Caco-2 (cell line): ENCODE measurements at regions not wholly inside any gene's neighbourhood (a gene's known extent, or its start where the extent isn't known, plus 50 kb on each side); places are given as distances from the start of the nearest gene placed in this dataset.

ENCODE experiments used
- BruUV-seq: library from RNA; stranded (reverse); fragments of 400-500 nt; replicated peaks from 2 replicates; lab custom pipeline; 2021; lab: Mats Ljungman, UMichigan
- CTCF ChIA-PET: fragments of 300-600 bp; sonication (Branson Sonifier 250); formaldehyde crosslinking; loops from one replicate; lab custom pipeline; 2022; ENCODE audit warnings: antibody characterized with exemption; lab: Charles Lee
- POLR2A ChIA-PET: fragments of 300-600 bp; sonication (Branson Sonifier 250); formaldehyde crosslinking; loops from one replicate; lab custom pipeline; 2022; ENCODE audit warnings: antibody characterized with exemption; lab: Charles Lee
- DNase-seq, 2 experiments: peaks; one replicate each; pipeline versions ENCODE4 v3.0.0 to v3.0.0-alpha.2; 2020 to 2022
- H3K27me3 ChIP-seq: replicated peaks from 2 replicates; pipeline ENCODE4 v1.6.0; 2011; ENCODE audit warnings: low read length; ENCODE audit not compliant: control insufficient read depth, insufficient read depth
- H3K36me3 ChIP-seq: 2 replicates; pipeline ENCODE4 v1.5.1; 2011; ENCODE audit warnings: low read length; ENCODE audit not compliant: control insufficient read depth, insufficient read depth
- H3K4me1 ChIP-seq: fragments of 250-450 bp; sonication (Bioruptor Pico); 2 replicates; pipeline ENCODE4 v1.5.1; 2020; ENCODE audit warnings: mild to moderate bottlenecking
- H3K4me3 ChIP-seq: 2 replicates; pipeline ENCODE4 v1.5.1; 2011; ENCODE audit warnings: low read depth, mild to moderate bottlenecking, control low read depth, low read length
- H3K9me3 ChIP-seq: fragments of 250-450 bp; sonication (Bioruptor Pico); 2 replicates; pipeline ENCODE4 v1.5.1; 2020; ENCODE audit warnings: mild to moderate bottlenecking, moderate library complexity
- H3K27ac Mint-ChIP-seq: one replicate; pipeline ENCODE4 v1.8.0; 2022; ENCODE audit warnings: mixed read lengths; ENCODE audit not compliant: unreplicated experiment
- H3K27me3 Mint-ChIP-seq: one replicate; pipeline ENCODE4 v1.8.0; 2022; ENCODE audit warnings: mixed read lengths; ENCODE audit not compliant: insufficient read depth, unreplicated experiment
- H3K36me3 Mint-ChIP-seq: one replicate; pipeline ENCODE4 v1.8.0; 2022; ENCODE audit warnings: mild to moderate bottlenecking, mixed read lengths; ENCODE audit not compliant: insufficient read depth, unreplicated experiment
- H3K4me1 Mint-ChIP-seq: one replicate; pipeline ENCODE4 v1.8.0; 2022; ENCODE audit warnings: low read depth, mixed read lengths; ENCODE audit not compliant: unreplicated experiment
- H3K4me3 Mint-ChIP-seq: one replicate; pipeline ENCODE4 v1.8.0; 2022; ENCODE audit warnings: mild to moderate bottlenecking, moderate library complexity, mixed read lengths; ENCODE audit not compliant: unreplicated experiment
- H3K9me3 Mint-ChIP-seq: one replicate; pipeline ENCODE4 v1.8.0; 2022; ENCODE audit warnings: mixed read lengths; ENCODE audit not compliant: unreplicated experiment
- CTCF ChIP-seq, 2 experiments: fragments of 200-600 bp in 1 of 2; IDR thresholded peaks; 1 replicate in 1 of 2; 2 replicates in 1 of 2; pipeline versions ENCODE4 v1.5.1 to v1.8.0; 2011 to 2022; ENCODE audit warnings: antibody characterized with exemption in 1 of 2, control low read depth in 1 of 2, inconsistent platforms in 1 of 2, low read depth in 1 of 2, low read length in 1 of 2, mild to moderate bottlenecking in 1 of 2, moderate library complexity in 1 of 2; ENCODE audit not compliant: insufficient read depth in 1 of 2, severe bottlenecking in 1 of 2, unreplicated experiment in 1 of 2
- intact Hi-C: fragments of 100-400 bp; cut with micrococcal nuclease; formaldehyde crosslinking; loops from one replicate; pipeline ENCODE4 v1.10.0; 2022; ENCODE audit not compliant: unreplicated experiment

GRCh38 chrX:33298622-33299021, 87.3 kb upstream of the DMD start:
- H3K4me3 ChIP-seq, result no peak overlapping the region
- H3K4me1 Mint-ChIP-seq, result no peaks in the 10 kb centered on the region
- no peak overlapping the region for H3K4me3 Mint-ChIP-seq
- POLR2A ChIA-PET, result no interaction called here
- no peaks in the 10 kb centered on the region for H3K36me3 ChIP-seq
- no peaks in the 10 kb centered on the region for H3K4me1 ChIP-seq
- no TSS peak for BruUV-seq
- CTCF ChIA-PET, result no interaction called here
- intact Hi-C loops, result no loop called here
- no peaks in the 10 kb centered on the region for H3K9me3 ChIP-seq
- no peaks in the 10 kb centered on the region for H3K9me3 Mint-ChIP-seq
- no peaks in the 10 kb centered on the region for H3K27me3 ChIP-seq
- no peaks in the 10 kb centered on the region for H3K36me3 Mint-ChIP-seq
- TF ChIP-seq CTCF (IDR thresholded peaks at IDR 0.05; ENCODE audit: insufficient read depth in 1 of 2, low read depth in 1 of 2, low read length in 1 of 2, severe bottlenecking in 1 of 2, unreplicated experiment in 1 of 2), result no peak
- no peak for DNase-seq
- H3K27ac Mint-ChIP-seq, result no peak overlapping the region
- H3K27me3 Mint-ChIP-seq, result no peaks in the 10 kb centered on the region

- CTCF ChIA-PET, result no interaction called here
- Mint-ChIP-seq H3K4me3 (no peak overlapping the region), H3K36me3 (no peaks in the 10 kb centered on the region), H3K27ac (no peak overlapping the region), H3K9me3 (no peaks in the 10 kb centered on the region), H3K4me1 (no peaks in the 10 kb centered on the region), H3K27me3 (peaks cover 3% of the 10 kb centered on the region)
- no peak for TF ChIP-seq CTCF (IDR thresholded peaks at IDR 0.05; ENCODE audit: insufficient read depth in 1 of 2, low read depth in 1 of 2, low read length in 1 of 2, severe bottlenecking in 1 of 2, unreplicated experiment in 1 of 2)
- Histone ChIP-seq H3K36me3 (no peaks in the 10 kb centered on the region), H3K4me3 (no peak overlapping the region), H3K4me1 (no peaks in the 10 kb centered on the region), H3K27me3 (no peaks in the 10 kb centered on the region), H3K9me3 (no peaks in the 10 kb centered on the region)
- POLR2A ChIA-PET, result no interaction called here
- intact Hi-C loops, result no loop called here
- BruUV-seq, result no TSS peak
- no peak for DNase-seq
Observed at GRCh38 chrX:33285550-33285949, 74.2 kb upstream of the DMD start.

GRCh38 chrX:33277046-33277445, 65.7 kb upstream of the DMD start:
- no TSS peak for BruUV-seq
- intact Hi-C loops, result no loop called here
- no peak overlapping the region for H3K4me3 Mint-ChIP-seq
- ChIA-PET CTCF (no interaction called here), POLR2A (no interaction called here)
- no peak for TF ChIP-seq CTCF (IDR thresholded peaks at IDR 0.05; ENCODE audit: insufficient read depth in 1 of 2, low read depth in 1 of 2, low read length in 1 of 2, severe bottlenecking in 1 of 2, unreplicated experiment in 1 of 2)
- H3K27me3 Mint-ChIP-seq, result no peaks in the 10 kb centered on the region
- Histone ChIP-seq H3K27me3 (no peaks in the 10 kb centered on the region), H3K9me3 (no peaks in the 10 kb centered on the region), H3K4me1 (no peaks in the 10 kb centered on the region), H3K4me3 (no peak overlapping the region), H3K36me3 (no peaks in the 10 kb centered on the region)
- no peaks in the 10 kb centered on the region for H3K4me1 Mint-ChIP-seq
- no peaks in the 10 kb centered on the region for H3K9me3 Mint-ChIP-seq
- no peak for DNase-seq
- H3K36me3 Mint-ChIP-seq, result no peaks in the 10 kb centered on the region
- H3K27ac Mint-ChIP-seq, result no peak overlapping the region
